HT1080 (cell line): ENCODE measurements at regions not wholly inside any gene's neighbourhood (a gene's known extent, or its start where the extent isn't known, plus 50 kb on each side); places are given as distances from the start of the nearest gene placed in this dataset.

Experiments used
- DNase-seq: peaks from one replicate; pipeline ENCODE4 v3.0.0-alpha.2; 2015; ENCODE audit warnings: low read depth

DNA sequence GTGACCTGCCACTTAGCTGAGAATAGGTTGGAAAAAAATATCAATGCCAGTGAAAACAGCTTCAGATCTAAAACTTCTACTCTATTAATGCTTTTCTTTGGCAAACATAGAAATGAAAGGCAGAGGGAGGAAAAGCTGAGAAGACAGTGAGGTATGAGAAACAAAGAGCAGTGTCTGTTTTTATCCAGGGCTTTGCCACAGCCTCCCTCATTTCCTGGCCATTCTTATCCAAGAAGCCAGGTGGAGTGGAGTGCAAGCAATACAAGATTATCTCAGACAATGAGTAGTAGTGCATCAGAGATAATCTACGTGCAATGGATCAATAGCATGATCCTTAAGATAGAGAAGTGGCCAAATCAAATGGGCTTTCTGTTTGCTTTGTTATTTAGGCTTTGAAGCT is 808.7 kb upstream of the PIK3C3 start:
- DNase-seq, result no peak

- no peak for DNase-seq
Observed at GRCh38 chr18:41145516-41145915, 809.5 kb upstream of the PIK3C3 start.

GRCh38 chr18:41144441-41144840 is 810.6 kb upstream of the PIK3C3 start:
- peak; percentile 39 for DNase-seq

GRCh38 chr18:41140506-41140905 is 814.5 kb upstream of the PIK3C3 start:
- no peak for DNase-seq

DNA sequence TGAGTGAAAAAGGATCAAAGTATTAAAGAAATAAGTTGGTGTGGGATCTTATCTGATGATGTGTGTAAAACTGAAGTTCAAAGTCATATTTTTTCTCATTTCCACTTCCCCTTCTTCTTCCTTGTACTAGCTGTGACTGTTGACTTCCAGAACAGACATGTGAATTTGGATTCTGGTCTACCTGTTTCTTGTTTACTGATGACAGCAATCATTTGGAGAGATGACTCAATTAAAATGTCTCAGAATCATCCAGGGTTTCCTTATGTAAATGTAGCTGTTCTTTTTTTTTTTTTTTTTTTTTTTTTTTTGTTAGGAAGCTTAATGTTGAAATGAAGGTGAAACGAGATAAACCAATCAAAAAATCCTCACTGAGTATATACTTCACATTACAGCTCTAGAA is 819.9 kb upstream of the PIK3C3 start:
- DNase-seq, result no peak

GRCh38 chr18:41134426-41134825 is 820.6 kb upstream of the PIK3C3 start:
- DNase-seq, result no peak

DNA sequence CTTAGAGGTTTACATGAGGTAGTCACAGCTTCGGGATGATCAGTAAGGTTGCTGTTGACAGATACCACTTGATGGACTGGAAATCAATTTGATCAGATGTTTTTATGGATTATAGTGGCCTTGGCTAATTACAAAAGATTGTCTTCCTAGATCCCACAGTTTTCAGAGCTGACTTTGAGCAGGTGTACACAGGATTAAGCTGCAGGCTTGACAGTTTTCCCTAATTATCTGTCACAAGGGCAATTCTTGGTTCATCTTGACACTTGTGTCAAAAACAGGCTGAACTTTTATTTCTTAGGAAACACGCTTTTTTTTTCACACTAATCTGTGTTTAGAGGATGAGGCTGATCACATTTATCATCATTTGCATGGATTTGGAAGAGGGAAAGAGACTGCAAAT is 824.0 kb upstream of the PIK3C3 start:
- no peak for DNase-seq

DNA sequence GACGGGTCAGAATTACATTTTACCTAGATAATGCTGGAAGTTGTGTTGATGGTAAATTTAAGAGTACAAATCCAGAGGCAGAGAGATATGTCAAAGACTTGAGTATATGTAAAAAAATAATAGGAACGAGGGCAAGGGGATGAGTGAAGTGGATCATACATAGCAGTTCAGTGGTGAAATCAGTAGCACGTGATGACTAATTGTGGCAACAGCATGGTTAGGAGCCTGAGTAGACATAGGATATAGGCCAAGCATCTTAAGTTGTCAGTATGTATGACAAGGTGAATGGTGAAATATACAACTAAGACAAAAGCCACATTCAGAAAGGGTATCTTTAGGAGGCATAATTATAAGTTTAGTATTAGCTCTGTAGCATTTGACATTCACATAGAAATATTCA is 826.5 kb upstream of the PIK3C3 start:
- DNase-seq, result peak; percentile 71

DNA sequence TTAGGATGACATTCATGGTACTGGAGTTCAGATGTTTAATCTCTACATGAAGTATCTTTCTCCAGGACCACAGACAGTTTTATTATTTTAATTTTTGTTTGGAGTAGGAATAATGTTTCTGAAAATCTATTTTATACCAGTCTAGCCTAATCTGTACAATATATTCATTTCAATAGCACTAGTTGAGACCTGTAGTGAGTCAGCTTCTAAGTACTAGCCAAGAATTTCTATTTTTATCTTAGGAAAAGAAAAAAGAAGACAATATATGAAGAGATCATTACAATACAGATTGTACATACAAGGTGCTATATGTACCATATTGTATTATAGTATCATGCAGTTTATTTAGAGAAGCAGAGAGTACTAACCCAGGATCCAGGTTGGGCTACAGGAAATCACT is 826.9 kb upstream of the PIK3C3 start:
- peak; percentile 19 for DNase-seq

GRCh38 chr18:41126541-41127235 is 828.3 kb upstream of the PIK3C3 start:
- peak; percentile 79 for DNase-seq

DNA sequence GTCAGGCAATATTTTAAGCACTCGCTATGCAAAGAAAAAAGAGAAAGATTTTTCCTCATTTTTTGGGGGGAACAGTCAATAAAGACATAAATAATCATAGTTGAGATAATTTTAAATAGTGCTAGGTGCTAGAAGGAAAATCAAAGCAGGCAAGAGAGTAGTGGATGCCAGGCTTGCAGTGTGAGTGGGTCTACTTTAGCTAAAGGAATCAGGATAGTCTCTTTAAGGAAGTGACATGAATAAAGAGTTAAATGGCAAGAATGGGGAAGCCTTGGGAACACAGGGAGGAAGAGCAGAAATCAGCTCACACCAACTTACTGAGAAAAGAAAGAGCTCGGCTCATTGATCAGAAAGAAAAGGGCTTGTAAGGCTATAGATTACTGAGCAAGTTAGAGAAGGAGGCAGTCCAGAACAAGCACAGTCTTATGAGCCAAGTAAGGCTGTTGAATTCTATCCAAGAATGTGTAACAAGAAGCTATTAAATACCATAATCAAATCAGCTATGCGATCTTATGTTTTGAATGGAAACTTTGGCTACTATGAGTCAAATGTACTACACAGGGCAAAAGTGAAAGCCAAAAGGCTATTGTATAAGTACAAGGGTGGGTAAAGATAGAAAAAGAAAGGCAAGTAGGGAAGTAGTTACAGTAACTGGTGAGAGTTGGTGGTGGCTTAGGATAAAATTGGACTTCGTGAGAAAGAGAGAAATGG is 833.8 kb upstream of the PIK3C3 start:
- DNase-seq, result peak; percentile 47

DNA sequence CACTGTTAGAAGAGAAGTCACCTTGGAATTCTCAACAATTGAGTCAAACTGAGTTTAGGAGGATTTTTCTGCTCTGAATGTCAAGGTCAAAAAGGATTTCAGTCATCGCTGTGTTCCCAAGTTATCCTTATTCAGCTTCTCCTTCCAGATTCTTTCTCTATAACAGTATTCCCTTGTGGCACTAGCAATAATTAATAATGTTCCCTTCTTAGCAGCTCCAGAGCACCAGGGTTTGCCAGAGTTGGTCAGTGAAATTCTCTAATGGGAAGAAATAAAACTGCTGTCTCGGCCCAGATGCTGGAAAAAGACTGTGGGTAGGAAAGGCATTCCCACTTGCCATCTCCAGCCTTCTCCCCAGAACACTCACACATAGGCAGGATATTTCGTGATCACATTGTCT is 836.0 kb upstream of the PIK3C3 start:
- DNase-seq, result no peak

GRCh38 chr18:41113885-41114482 is 841.0 kb upstream of the PIK3C3 start:
- no peak for DNase-seq

GRCh38 chr18:41099451-41099850 is 855.6 kb upstream of the PIK3C3 start:
- no peak for DNase-seq

DNA sequence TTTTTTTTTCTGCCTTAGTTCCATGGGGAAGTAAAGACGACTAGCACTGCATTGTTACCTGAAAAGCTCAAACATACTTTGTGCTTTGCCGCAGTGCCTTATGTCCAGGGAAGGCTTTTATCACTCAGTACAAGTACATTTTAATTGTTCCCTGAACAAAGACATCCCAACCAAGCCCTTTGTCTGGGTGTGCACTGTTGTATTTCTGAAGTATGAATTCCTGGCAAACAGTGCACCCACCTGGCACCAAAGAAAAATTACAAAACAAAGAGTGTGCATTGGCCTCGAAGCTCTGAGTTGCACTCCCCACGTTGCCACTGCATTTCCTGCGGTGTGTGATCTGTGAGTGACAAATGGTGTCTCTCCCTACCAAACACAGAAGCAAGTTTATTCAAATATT is 858.5 kb upstream of the PIK3C3 start:
- peak; percentile 46 for DNase-seq

- DNase-seq, result peak; percentile 14
Observed at GRCh38 chr18:41077076-41077475, 878.0 kb upstream of the PIK3C3 start.

GRCh38 chr18:41075212-41075611 is 879.8 kb upstream of the PIK3C3 start:
- DNase-seq, result peak; percentile 55

DNA sequence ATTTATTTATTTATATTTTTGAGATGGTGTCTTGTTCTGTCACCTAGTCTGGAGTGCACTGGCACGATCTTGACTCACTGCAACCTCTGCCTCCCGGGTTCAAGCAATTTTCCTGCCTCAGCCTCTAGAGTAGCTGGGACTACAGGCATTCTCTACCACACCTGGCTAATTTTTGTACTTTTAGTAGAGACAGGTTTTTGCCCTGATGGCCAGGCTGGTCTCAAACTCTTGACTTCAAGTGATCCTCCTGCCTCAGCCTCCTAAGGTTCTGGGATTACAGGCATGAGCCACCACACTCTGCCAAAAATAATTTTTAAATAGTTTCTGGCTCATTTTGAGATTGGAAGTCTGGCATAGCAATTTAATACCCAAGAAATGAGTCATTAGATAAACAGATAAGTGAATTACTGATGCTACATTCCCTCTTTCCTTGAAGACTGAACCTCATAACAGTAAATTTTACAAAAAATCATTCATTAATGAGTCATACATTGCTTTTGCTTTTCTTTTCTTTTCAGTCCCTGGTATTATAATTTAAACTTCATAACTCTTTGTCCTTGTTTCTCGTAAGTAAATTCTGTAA is 881.6 kb upstream of the PIK3C3 start:
- peak; percentile 65 for DNase-seq

GRCh38 chr18:41072946-41073345 is 882.1 kb upstream of the PIK3C3 start:
- no peak for DNase-seq

GRCh38 chr18:41071826-41072225 is 883.2 kb upstream of the PIK3C3 start:
- no peak for DNase-seq

GRCh38 chr18:41069167-41069566 is 885.9 kb upstream of the PIK3C3 start:
- DNase-seq, result no peak

GRCh38 chr18:41064916-41065315 is 890.1 kb upstream of the PIK3C3 start:
- no peak for DNase-seq
